Activated naive CD4-positive, alpha-beta T cell treated with anti-CD3 and anti-CD28 coated beads, Interleukin-2, amount 50 U/mL, for 24 hours (primary cell): ENCODE measurements at regions not wholly inside any gene's neighbourhood (a gene's known extent, or its start where the extent isn't known, plus 50 kb on each side); places are given as distances from the start of the nearest gene placed in this dataset.

Experiments used
- H3K27ac Mint-ChIP-seq: one replicate; pipeline ENCODE4 v1.8.0; 2021; ENCODE audit warnings: mild to moderate bottlenecking, mixed read lengths
- H3K27me3 Mint-ChIP-seq: one replicate; pipeline ENCODE4 v1.8.0; 2021; ENCODE audit warnings: mixed read lengths
- H3K36me3 Mint-ChIP-seq: one replicate; pipeline ENCODE4 v1.8.0; 2021; ENCODE audit warnings: mixed read lengths
- H3K4me1 Mint-ChIP-seq: one replicate; pipeline ENCODE4 v1.8.0; 2021; ENCODE audit warnings: mixed read lengths
- H3K4me3 Mint-ChIP-seq: one replicate; pipeline ENCODE4 v1.8.0; 2021; ENCODE audit warnings: mild to moderate bottlenecking, mixed read lengths
- H3K9me3 Mint-ChIP-seq: one replicate; pipeline ENCODE4 v1.8.0; 2021; ENCODE audit warnings: mixed read lengths

DNA sequence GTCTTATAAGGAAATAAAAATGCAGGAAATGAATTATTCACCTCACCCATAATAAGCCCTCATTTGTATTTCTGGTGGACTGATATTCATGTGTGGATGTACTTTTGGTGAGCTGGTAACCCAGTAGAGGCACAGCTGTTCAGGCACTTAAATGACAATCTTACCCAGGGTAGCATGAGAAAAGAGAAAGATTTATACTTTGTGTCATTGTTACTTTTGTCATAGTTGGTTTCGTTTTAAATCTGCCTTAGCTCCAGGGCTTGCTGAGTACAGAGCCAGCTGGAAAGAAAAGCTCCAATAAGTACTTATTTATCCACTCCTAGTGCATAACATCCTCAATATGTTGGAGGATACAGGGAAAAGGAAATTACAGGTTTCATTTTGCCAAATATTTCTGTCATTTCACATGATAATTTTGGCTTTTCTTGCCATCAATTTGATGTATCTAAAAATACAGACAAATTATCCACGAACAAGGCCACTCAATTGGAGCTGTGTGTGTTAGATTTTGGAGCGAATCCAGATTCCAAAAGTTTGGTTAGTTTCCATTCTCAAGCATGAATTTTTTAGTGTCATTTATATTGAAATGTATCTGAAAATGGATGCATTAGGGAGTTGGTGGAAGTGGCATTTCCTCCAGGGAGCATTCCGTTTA lies 1276.1 kb upstream of the FAM98A start:
- Mint-ChIP-seq H3K4me1 (no peaks in the 10 kb centered on the region), H3K4me3 (no peak overlapping the region), H3K9me3 (no peaks in the 10 kb centered on the region), H3K36me3 (no peaks in the 10 kb centered on the region), H3K27me3 (no peaks in the 10 kb centered on the region), H3K27ac (no peak overlapping the region)

DNA sequence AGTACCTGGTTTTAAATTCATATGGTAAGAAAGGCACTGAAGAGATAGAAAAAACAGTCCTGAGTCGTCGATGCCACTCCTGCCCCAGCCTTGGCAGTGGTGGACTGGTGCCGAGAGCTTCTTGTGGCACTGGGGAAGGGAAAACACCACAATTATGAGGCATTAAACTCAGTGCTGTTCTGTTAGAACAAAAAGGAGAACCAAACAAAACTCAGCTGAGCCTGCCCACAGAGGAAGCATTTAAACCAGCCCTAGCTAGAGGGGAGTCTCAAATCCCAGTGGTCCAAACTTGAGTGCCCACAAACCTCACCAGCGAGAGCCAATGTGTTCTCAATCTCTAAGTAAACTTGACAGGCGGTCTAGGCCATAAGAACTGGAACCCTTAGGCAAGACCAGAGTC lies 1254.5 kb upstream of the FAM98A start:
- no peak overlapping the region for H3K4me3 Mint-ChIP-seq
- no peaks in the 10 kb centered on the region for H3K4me1 Mint-ChIP-seq
- peaks cover 19% of the 10 kb centered on the region for H3K9me3 Mint-ChIP-seq
- no peaks in the 10 kb centered on the region for H3K27me3 Mint-ChIP-seq
- H3K36me3 Mint-ChIP-seq, result no peaks in the 10 kb centered on the region
- H3K27ac Mint-ChIP-seq, result no peak overlapping the region

DNA sequence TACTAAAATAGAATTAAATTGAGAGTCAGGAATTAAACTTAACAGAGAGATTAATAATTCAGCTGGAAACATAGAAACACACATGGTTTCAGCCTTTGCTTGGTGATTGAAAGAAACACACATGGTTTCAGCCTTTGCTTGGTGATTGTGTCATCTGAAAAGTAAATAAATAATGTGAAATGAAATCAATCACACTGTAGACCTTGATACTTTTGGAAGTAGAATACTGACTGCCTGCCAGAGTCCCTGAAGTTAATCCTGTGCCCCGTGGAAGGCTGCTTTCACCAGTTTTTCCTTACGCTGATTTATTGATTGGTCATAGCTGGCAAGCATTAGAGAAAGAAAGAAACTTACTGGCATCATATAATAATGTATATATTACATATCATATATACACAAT lies 1252.7 kb upstream of the FAM98A start:
- Mint-ChIP-seq H3K4me1 (no peaks in the 10 kb centered on the region), H3K9me3 (peaks cover 14% of the 10 kb centered on the region), H3K36me3 (no peaks in the 10 kb centered on the region), H3K4me3 (no peak overlapping the region), H3K27ac (no peak overlapping the region), H3K27me3 (no peaks in the 10 kb centered on the region)

DNA sequence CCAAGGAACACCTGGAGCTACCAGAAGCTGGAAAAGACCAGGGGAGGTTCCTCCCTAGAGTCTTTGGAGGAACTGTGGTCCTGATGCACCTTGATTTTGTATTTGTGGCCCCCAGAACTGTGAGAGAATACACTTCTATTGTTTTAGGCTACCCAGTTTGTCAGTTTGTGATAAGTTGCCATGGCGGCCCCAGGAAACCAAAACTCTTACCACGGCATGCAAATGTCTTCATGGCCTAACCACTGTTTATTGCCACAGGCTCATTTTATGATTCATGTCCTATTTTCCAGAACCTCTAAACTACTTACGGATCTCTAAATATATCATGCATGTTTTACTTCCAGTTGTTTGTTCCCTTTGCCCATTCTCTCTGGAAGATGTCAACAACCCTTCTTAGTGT lies 1250.7 kb upstream of the FAM98A start:
- peaks cover 1% of the 10 kb centered on the region for H3K9me3 Mint-ChIP-seq
- H3K36me3 Mint-ChIP-seq, result no peaks in the 10 kb centered on the region
- H3K27ac Mint-ChIP-seq, result no peak overlapping the region
- no peaks in the 10 kb centered on the region for H3K4me1 Mint-ChIP-seq
- no peaks in the 10 kb centered on the region for H3K27me3 Mint-ChIP-seq
- no peak overlapping the region for H3K4me3 Mint-ChIP-seq

DNA sequence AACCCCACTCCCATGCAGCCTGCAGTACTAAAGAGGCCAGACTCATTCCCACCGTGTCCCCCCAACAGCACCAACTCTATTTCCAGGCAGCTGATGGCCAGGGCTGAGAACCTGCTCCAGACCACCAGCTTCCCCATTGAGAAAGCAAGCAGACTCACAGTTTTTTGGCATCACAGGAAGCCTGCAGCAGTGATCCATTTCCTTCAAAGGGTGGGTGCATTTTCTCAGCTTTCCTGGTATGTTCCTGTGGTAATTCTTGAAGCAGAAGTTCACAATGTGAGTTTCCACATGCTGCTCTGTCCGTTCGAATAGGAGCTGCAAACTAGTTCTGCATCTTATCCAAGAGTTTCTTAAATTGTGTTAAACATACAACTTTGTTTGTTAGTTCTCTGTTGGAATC lies 1249.6 kb upstream of the FAM98A start:
- Mint-ChIP-seq H3K9me3 (no peaks in the 10 kb centered on the region), H3K27me3 (no peaks in the 10 kb centered on the region), H3K27ac (no peak overlapping the region), H3K4me3 (no peak overlapping the region), H3K36me3 (no peaks in the 10 kb centered on the region), H3K4me1 (no peaks in the 10 kb centered on the region)

DNA sequence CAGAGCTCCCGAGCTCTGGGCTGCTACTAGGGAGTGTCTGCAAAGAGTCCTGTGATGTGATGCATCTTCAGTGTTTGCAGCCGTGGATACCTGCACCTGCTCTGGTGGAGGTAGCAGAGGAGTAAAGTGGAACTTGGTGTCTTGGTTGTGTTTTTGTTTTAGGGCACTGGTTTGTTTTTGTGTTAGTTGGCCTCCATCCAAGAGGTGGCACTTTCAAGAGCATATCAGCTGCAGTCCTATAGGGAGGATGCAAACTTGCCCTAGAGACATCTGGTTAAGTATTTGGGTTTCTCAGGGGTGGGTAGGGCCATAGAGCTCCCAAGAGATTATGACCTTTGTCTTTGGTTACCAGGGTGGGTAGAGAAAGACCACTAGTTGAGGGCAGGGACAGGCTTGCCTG lies 1249.0 kb upstream of the FAM98A start:
- Mint-ChIP-seq H3K27ac (no peak overlapping the region), H3K4me3 (no peak overlapping the region), H3K9me3 (no peaks in the 10 kb centered on the region), H3K4me1 (no peaks in the 10 kb centered on the region), H3K36me3 (no peaks in the 10 kb centered on the region), H3K27me3 (no peaks in the 10 kb centered on the region)

DNA sequence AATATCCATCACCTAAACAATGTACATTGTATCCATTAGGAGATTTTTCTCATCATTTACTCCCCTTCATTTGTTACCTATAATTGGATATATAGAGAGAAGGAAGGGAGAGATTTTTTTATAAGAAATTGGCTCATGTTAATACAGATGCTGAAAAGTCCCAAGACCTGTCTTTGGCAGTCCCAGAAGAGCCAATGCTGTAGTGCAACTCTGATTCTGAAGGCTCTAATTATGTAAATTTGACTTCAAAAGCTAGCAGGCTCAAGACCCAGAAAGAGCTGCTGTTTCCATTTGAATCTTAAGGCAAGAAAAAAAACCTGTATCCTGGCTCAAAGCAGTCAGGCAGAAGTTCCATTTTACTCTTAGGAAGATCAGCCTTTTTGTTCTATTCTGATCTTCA lies 1245.5 kb upstream of the FAM98A start:
- no peaks in the 10 kb centered on the region for H3K36me3 Mint-ChIP-seq
- H3K27ac Mint-ChIP-seq, result no peak overlapping the region
- H3K4me1 Mint-ChIP-seq, result no peaks in the 10 kb centered on the region
- H3K9me3 Mint-ChIP-seq, result no peaks in the 10 kb centered on the region
- H3K27me3 Mint-ChIP-seq, result no peaks in the 10 kb centered on the region
- H3K4me3 Mint-ChIP-seq, result no peak overlapping the region

DNA sequence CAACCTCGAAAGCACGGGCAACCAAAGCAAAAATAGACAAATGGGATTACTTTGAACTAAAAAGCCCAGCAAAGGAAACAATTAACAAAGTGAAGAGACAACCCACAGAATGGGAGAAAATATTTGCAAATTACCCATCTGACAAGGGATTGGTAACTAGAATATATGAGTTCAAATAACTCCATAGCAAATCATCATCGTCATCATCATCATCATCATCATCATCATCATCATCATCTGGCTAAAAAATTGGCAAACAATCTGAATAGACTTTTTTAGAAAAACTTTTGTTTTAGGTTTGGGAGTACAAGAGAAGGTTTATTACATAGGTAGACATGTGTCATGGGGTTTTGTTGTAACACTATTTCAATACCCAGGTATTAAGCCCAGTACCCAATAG lies 1239.3 kb upstream of the FAM98A start:
- H3K27ac Mint-ChIP-seq, result no peak overlapping the region
- no peaks in the 10 kb centered on the region for H3K4me1 Mint-ChIP-seq
- no peaks in the 10 kb centered on the region for H3K36me3 Mint-ChIP-seq
- H3K27me3 Mint-ChIP-seq, result no peaks in the 10 kb centered on the region
- H3K4me3 Mint-ChIP-seq, result no peak overlapping the region
- peaks cover 10% of the 10 kb centered on the region for H3K9me3 Mint-ChIP-seq

DNA sequence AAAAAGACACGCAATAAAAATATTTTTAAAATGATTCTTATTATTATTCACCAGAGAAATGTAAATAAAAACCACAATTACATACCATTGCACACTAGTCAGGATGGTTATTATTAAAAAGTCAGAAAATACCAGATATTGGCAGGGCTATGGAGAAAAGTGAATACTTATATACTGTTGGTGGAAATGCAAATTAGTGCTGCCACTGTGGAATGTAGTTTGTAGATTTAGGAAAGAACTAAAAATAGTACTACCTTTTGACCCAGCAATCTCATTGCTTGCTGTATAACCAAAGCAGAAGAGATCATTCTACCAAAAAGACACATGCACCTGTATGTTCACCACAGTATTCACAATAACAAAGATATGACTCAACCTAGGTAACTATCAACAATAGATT lies 1237.3 kb upstream of the FAM98A start:
- Mint-ChIP-seq H3K9me3 (peaks cover 10% of the 10 kb centered on the region), H3K27me3 (no peaks in the 10 kb centered on the region), H3K4me3 (no peak overlapping the region), H3K27ac (no peak overlapping the region), H3K36me3 (no peaks in the 10 kb centered on the region), H3K4me1 (no peaks in the 10 kb centered on the region)

DNA sequence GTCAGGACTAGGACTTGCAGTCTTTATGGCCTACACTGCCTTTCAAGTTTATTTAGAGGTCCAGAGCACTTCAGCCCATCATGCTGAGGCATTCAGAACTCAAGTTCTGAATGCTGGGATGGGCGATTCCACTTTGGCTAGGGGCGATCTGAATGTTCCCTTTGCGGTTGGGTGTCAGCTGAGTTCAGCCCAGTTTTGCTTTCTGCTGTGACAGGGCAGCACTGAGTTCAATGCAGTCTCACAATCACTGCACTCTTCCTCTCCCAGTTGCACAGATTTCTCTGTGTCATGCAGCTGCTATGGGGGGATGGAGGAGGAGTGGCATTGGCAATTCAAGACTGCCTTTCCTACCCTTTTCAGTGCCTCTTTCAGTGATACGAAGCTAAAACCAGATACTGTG lies 1232.0 kb upstream of the FAM98A start:
- no peak overlapping the region for H3K27ac Mint-ChIP-seq
- no peaks in the 10 kb centered on the region for H3K27me3 Mint-ChIP-seq
- H3K9me3 Mint-ChIP-seq, result no peaks in the 10 kb centered on the region
- no peak overlapping the region for H3K4me3 Mint-ChIP-seq
- H3K36me3 Mint-ChIP-seq, result no peaks in the 10 kb centered on the region
- no peaks in the 10 kb centered on the region for H3K4me1 Mint-ChIP-seq

DNA sequence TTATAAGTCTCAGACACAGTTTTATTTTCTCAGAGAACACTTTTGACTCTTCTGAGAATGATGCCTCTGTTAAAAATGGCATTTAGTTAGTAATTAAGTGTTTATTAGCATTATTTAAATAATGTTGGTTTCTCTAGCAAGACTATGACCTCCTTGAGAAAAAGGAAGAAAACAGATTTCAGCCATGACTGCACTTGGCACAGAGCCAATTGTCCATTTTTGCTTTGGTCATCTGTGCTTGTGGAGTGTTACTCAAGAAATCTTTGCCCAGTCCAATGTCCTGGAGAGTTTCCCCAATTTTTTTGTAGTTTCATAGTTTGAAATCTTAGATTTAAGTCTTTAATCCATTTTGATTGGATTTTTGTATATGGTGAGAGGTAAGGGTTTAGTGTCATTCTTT lies 1229.4 kb upstream of the FAM98A start:
- no peaks in the 10 kb centered on the region for H3K36me3 Mint-ChIP-seq
- no peak overlapping the region for H3K27ac Mint-ChIP-seq
- no peaks in the 10 kb centered on the region for H3K4me1 Mint-ChIP-seq
- H3K4me3 Mint-ChIP-seq, result no peak overlapping the region
- H3K27me3 Mint-ChIP-seq, result no peaks in the 10 kb centered on the region
- no peaks in the 10 kb centered on the region for H3K9me3 Mint-ChIP-seq

DNA sequence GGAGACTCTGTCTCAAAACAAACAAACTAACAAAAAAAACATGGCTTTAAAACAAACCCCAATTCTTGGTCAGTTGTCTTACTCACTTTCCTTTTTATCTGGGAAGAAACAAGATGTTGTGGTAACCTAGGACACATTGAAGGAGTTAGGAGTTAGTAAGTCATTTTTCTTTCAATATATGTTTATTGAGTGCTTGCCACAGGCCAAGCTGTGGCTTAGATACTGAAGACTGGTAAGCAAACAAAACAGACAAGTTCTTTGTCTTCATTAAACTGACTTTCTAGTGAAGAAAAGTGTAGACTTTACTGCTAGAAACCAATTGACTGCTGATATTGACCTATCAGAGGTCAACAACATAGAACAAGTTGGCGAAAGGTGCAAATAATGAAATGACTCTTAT lies 1228.3 kb upstream of the FAM98A start:
- Mint-ChIP-seq H3K36me3 (no peaks in the 10 kb centered on the region), H3K4me3 (no peak overlapping the region), H3K4me1 (no peaks in the 10 kb centered on the region), H3K27me3 (no peaks in the 10 kb centered on the region), H3K9me3 (no peaks in the 10 kb centered on the region), H3K27ac (no peak overlapping the region)

DNA sequence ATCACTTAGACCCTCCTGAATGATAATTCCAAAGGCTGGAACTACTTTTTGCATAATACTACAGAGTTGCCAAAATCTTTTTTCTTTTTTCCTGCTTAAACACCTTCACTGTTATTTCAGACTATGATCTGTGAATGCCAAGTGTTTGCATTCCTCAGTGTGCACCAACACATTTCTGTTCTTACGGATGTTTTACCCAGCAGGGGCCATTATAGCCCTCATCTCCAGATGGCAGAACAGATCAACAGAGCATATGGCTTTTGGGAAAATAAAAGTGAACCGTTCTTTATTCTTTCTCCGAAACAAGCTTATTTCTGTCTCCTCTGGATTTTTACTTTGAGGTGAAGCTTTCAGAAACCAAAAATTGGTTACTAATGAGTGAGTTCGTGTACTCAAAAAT lies 1226.6 kb upstream of the FAM98A start:
- Mint-ChIP-seq H3K27ac (no peak overlapping the region), H3K27me3 (no peaks in the 10 kb centered on the region), H3K4me3 (no peak overlapping the region), H3K9me3 (no peaks in the 10 kb centered on the region), H3K4me1 (no peaks in the 10 kb centered on the region), H3K36me3 (no peaks in the 10 kb centered on the region)

DNA sequence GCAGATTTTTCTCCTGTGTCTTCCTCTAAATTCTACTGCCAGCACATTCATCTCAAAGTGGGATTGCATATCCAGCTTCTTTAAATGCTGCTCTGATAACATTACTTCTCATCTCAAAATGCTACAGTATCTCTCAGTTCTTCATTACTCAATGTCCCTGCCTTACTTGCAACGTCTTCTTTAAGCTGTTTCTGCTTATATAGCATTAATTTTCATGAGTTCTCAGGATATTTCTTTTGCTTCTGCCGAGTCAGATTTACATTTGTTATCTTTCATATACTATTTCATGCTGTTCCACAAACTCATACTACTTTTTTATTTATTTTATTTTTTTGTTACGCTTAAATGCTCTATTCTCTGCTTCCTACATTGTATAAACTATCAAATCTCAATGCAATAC lies 1223.5 kb upstream of the FAM98A start:
- Mint-ChIP-seq H3K27me3 (no peaks in the 10 kb centered on the region), H3K4me1 (no peaks in the 10 kb centered on the region), H3K4me3 (no peak overlapping the region), H3K9me3 (no peaks in the 10 kb centered on the region), H3K27ac (no peak overlapping the region), H3K36me3 (no peaks in the 10 kb centered on the region)

DNA sequence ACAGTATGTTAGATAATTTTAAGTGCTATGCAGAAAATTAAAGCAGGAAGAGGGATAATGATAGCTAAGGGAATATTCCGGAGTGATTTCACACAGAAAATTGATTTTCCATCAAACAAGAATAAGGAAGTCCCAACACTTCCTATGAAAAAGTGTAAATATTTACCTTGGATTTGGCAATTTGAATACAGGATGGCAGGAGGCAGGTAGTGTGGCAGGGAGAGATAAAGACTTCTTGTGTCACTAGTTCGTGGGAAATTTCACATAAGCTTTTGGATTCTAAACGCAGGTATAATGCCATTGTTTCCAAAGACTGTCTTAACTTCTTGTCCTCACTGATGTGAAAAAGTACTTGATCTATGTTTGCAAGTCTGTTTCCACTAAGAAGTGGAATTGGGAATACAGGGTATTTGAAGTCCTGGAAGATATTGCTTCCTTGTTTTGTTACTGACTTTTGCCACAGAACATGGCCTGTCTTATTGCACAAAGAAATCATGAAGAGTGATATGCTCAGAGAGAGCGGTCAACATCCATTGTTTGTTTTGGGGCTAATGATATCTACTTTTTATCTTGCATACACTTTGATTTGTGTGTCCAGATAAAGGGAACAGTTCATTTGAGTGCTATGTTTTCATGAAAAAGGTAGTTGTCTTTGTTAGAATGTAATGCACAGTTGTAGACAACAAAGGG lies 1216.1 kb upstream of the FAM98A start:
- Mint-ChIP-seq H3K27me3 (no peaks in the 10 kb centered on the region), H3K36me3 (no peaks in the 10 kb centered on the region), H3K4me3 (no peak overlapping the region), H3K9me3 (no peaks in the 10 kb centered on the region), H3K4me1 (no peaks in the 10 kb centered on the region), H3K27ac (no peak overlapping the region)

DNA sequence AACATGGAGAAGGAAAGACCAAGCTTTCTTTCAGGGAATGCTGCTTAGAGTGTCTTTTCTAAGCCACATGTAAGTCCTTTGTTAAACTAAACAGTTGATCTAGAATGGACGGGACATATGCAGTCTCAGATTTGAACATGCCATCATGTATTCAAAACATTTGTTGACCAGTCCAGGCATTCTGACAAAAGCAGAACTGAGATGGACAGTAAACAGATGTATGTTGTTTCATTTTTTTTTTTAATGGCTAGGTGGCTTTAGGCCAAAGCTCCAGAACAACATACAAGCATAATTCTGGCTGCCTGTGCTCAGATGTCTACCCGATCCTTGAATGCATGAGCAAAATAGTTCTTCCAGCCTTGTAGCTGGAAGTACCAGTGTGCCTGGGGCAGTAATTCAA lies 1211.4 kb upstream of the FAM98A start:
- no peaks in the 10 kb centered on the region for H3K27me3 Mint-ChIP-seq
- no peaks in the 10 kb centered on the region for H3K9me3 Mint-ChIP-seq
- no peaks in the 10 kb centered on the region for H3K4me1 Mint-ChIP-seq
- H3K36me3 Mint-ChIP-seq, result no peaks in the 10 kb centered on the region
- H3K27ac Mint-ChIP-seq, result no peak overlapping the region
- H3K4me3 Mint-ChIP-seq, result no peak overlapping the region

DNA sequence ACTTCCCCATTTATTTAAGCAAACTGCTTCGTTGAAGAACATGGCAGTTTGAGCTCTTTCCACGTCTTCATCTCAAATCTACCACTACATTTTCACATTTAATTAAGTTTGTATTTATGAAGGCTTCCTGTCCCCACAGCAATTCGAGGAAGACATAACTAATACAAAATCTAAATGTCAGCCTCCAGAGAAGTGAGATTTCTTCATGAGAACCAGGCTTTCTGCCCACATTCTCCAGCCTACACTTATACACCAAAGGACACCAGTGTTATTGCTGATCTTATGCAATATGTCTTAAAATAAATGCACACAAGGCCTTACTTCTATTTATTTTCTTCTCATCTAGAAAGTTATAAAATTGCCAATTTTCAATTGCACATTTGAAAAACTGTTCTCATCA lies 1209.3 kb upstream of the FAM98A start:
- no peaks in the 10 kb centered on the region for H3K27me3 Mint-ChIP-seq
- H3K4me1 Mint-ChIP-seq, result no peaks in the 10 kb centered on the region
- no peak overlapping the region for H3K27ac Mint-ChIP-seq
- no peak overlapping the region for H3K4me3 Mint-ChIP-seq
- no peaks in the 10 kb centered on the region for H3K36me3 Mint-ChIP-seq
- no peaks in the 10 kb centered on the region for H3K9me3 Mint-ChIP-seq
